ENCODE measurements at regions not wholly inside any gene's neighbourhood (a gene's known extent, or its start where the extent isn't known, plus 50 kb on each side); places are given as distances from the start of the nearest gene placed in this dataset.

DNA sequence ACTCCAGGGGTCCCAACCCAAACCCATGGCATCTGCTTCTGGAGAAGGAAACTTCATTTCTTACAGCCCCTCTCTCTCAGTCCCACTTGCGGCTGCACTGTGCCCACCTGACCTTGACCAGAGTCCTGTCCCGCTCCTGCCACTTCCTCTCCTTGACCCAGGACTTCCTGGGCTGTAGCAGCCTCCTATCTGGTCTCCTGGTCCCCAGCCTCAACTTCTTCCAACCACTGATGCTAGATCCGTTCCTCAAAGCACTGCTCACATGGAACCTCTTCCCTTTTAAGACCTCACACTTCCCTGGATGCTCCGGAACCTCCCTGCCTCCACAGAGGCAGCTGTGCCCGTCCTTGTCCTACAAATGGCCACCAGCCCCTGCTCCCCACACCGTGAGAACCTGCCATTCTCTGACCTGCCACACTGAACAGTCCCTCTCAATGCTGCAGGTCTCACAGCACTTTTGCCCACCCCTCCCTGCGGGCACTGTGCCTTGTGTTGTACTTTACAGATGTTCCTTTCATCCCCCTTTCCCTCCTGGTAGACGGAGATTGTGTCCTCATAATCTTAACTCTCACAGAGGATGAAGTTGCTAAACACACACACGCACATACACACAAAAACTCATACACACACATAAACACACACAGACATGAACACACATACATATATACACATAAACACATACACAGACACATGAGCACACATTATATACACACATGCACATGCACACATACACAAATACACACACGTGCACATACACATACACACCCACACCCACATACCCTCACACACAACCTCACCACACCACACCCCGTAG lies 59.6 kb upstream of the NXT1 start:
- Mint-ChIP-seq H3K36me3 (ENCODE audit: low read depth) (no peaks in the 10 kb centered on the region), H3K27me3 (peaks cover 8% of the 10 kb centered on the region), H3K9me3 (no peaks in the 10 kb centered on the region), H3K4me3 (no peak overlapping the region), H3K4me1 (no peaks in the 10 kb centered on the region), H3K27ac (no peak overlapping the region)
- ChIA-PET POLR2A (no interaction called here), CTCF (no interaction called here)
- TF ChIP-seq, protein P1, sequence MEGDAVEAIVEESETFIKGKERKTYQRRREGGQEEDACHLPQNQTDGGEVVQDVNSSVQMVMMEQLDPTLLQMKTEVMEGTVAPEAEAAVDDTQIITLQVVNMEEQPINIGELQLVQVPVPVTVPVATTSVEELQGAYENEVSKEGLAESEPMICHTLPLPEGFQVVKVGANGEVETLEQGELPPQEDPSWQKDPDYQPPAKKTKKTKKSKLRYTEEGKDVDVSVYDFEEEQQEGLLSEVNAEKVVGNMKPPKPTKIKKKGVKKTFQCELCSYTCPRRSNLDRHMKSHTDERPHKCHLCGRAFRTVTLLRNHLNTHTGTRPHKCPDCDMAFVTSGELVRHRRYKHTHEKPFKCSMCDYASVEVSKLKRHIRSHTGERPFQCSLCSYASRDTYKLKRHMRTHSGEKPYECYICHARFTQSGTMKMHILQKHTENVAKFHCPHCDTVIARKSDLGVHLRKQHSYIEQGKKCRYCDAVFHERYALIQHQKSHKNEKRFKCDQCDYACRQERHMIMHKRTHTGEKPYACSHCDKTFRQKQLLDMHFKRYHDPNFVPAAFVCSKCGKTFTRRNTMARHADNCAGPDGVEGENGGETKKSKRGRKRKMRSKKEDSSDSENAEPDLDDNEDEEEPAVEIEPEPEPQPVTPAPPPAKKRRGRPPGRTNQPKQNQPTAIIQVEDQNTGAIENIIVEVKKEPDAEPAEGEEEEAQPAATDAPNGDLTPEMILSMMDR (IDR thresholded peaks at IDR 0.05): no peak
- DNase-seq: no peak
- no peak for ATAC-seq (ENCODE audit: low read depth)
- intact Hi-C loops (cut with micrococcal nuclease): no loop called here

DNA sequence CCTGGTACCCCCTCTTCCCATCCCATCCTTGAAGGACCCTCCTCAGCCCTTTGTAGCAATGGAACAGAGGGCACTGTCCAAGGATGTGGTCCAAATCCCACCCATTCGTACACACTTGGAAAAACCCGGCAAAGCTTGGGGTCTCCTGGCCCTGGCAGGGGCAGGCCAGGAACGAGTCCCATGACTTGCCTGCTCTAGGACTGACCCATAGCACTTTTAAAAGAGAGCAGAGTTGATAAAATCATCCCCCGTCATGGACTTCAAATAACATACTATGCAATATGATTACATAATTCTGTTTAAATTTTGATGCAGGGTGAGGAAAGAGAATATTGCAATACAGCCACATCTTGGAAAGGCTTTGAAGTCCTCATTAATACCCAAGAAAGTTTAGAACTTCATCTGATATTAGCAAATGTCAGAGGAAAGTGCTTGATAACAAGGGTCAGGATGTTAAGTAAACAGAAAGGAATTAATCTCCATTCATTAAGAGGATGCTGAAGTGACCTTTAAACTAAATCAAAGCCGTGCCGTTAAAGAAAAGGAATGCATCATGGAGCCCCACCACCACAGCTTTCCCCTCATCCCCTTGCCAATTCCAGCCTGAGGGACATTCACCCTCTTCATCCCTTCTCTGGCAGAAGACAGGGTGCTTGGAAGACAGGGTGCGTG lies 60.7 kb upstream of the NXT1 start:
- no peaks in the 10 kb centered on the region for H3K4me1 Mint-ChIP-seq
- no peak overlapping the region for H3K4me3 Mint-ChIP-seq
- H3K36me3 Mint-ChIP-seq (ENCODE audit: low read depth): no peaks in the 10 kb centered on the region
- no peak overlapping the region for H3K27ac Mint-ChIP-seq
- H3K27me3 Mint-ChIP-seq: peaks cover 8% of the 10 kb centered on the region
- intact Hi-C loops (cut with micrococcal nuclease): no loop called here
- TF ChIP-seq, protein P1 (IDR thresholded peaks at IDR 0.05): no peak
- DNase-seq (no peak), ATAC-seq (ENCODE audit: low read depth) (no peak)
- POLR2A ChIA-PET: no interaction called here
- H3K9me3 Mint-ChIP-seq: no peaks in the 10 kb centered on the region
- CTCF ChIA-PET: no interaction called here

DNA sequence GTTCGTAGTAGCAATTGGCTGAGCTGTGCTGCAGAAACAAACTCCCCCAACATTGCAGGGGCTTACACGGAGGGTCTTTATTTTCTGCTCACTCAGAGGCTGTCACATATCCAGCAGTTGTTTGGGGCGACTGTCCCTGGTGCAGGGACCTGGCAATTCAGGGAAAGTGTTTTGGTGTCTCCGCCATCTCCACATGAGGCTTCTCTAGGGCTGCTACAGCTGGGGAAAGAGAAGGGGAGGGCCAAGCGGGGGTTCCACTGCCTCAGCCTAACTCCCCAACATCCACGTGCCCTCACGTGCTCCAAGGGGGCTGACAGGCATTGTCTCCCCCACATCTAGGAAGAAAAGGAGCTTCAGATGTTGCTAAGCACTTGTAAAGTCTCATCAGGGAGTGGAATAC lies 61.3 kb upstream of the NXT1 start:
- ChIA-PET POLR2A (no interaction called here), CTCF (no interaction called here)
- H3K27me3 Mint-ChIP-seq: peaks cover 2% of the 10 kb centered on the region
- DNase-seq (no peak), ATAC-seq (ENCODE audit: low read depth) (no peak)
- no peak overlapping the region for H3K4me3 Mint-ChIP-seq
- no peak overlapping the region for H3K27ac Mint-ChIP-seq
- no peaks in the 10 kb centered on the region for H3K4me1 Mint-ChIP-seq
- TF ChIP-seq, protein P1 (IDR thresholded peaks at IDR 0.05): no peak
- peaks cover 5% of the 10 kb centered on the region for H3K9me3 Mint-ChIP-seq
- H3K36me3 Mint-ChIP-seq (ENCODE audit: low read depth): no peaks in the 10 kb centered on the region
- intact Hi-C loops (cut with micrococcal nuclease): no loop called here

DNA sequence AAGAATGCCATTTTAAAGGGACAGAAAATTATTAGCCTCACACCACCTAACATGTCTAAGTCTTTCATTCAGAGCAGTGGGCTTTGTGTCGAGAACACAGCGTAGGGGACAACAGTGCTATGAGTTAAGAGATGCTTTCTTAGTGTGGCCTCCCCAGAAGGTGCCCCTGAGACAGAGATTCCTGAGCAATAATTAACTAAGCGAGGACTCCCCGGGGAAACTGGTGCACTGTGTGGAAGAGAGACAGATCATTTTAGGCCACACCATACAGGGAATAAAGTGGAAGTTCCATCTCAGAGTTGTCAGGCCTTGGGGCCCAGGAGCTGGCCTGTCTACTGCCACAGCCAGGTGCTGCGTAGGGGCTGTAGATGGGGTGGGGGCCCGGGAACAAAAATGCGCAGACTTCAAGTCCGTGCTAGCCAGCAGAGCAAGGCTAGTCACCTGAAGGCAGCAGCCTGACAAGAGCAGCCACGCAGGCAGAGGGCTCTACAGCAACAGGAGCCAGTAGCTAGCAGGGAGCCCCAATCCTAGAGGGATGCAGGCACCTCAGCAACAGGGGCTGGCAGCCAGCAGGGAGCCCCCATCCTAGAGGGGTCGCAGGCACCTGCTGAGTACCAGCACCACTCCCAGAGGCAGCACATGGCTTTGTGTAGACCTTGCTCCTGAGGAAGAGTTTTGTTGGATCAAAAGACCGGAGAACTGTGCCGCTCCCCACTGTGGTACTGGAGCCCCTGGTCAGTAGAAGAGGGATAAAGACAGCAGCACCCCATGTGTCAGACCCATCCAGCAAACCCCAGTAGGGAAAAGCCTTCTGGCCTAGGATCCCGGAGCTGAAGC lies 63.0 kb upstream of the NXT1 start:
- no peak overlapping the region for H3K27ac Mint-ChIP-seq
- CTCF ChIA-PET: no interaction called here

More for the DNA sequence above, 63.0 kb upstream of the NXT1 start:
- TF ChIP-seq, protein P1 (IDR thresholded peaks at IDR 0.05): no peak
- H3K4me1 Mint-ChIP-seq: no peaks in the 10 kb centered on the region
- H3K9me3 Mint-ChIP-seq: peaks cover 6% of the 10 kb centered on the region
- peaks cover 8% of the 10 kb centered on the region for H3K27me3 Mint-ChIP-seq
- POLR2A ChIA-PET: no interaction called here
- no peaks in the 10 kb centered on the region for H3K36me3 Mint-ChIP-seq (ENCODE audit: low read depth)
- intact Hi-C loops (cut with micrococcal nuclease): no loop called here
- no peak for ATAC-seq (ENCODE audit: low read depth)
- H3K4me3 Mint-ChIP-seq: no peak overlapping the region
- DNase-seq: no peak
